Heart left ventricle (tissue), 13 donors: ENCODE measurements at regions not wholly inside any gene's neighbourhood (a gene's known extent, or its start where the extent isn't known, plus 50 kb on each side); places are given as distances from the start of the nearest gene placed in this dataset.

Experiments used
- CTCF ChIP-seq, 12 donors: fragments of 200-600 bp; sonication (generic) in 4 of 12; IDR thresholded peaks; one replicate each; pipeline versions ENCODE4 v1.5.0 to v1.8.0; 2018 to 2022; ENCODE audit warnings: antibody characterized with exemption in 12 of 12, mild to moderate bottlenecking in 5 of 12
- POLR2A ChIP-seq, 2 donors: fragments of 450-650 bp; IDR thresholded peaks; one replicate each; pipeline ENCODE4 v1.6.1; 2017; ENCODE audit warnings: antibody characterized with exemption in 2 of 2, mild to moderate bottlenecking in 2 of 2, moderate library complexity in 2 of 2
- donor health status: ischemic (EF 13 %, LVEDD 7.1; RV severe dilation, severe dysfunction).
- donor health status: DM: no; HTN: yes; CAD: no.
- donor health status: DM: no; HTN: no; CAD: no.
- donor health status: ischemic (EF 25% LVEDD 6.9; RV normal size, moderate dysfunction).
- donor health status: ischemic (EF 25% LVEDD 5.7; RV mildly dilated, moderate dysfunction).
- donor health status: ischemic (EF 35%, LVEDD 5.7; RV mildly dilated, moderate dysfunction).
- donor health status: nonischemic (EF 11% LVEDD 7.7; RV severe dilation, severe dysfunction).
- donor health status: DM: yes; HTN: yes; CAD: no.
- donor health status: PGD.
- donor health status: ischemic (EF 29% LVEDD 5.4; RV normal size, mild dysfunction).
- donor health status: nonischemic (EF 23%, LVEDD 6.1; RV moderate dilation, normal function).

DNA sequence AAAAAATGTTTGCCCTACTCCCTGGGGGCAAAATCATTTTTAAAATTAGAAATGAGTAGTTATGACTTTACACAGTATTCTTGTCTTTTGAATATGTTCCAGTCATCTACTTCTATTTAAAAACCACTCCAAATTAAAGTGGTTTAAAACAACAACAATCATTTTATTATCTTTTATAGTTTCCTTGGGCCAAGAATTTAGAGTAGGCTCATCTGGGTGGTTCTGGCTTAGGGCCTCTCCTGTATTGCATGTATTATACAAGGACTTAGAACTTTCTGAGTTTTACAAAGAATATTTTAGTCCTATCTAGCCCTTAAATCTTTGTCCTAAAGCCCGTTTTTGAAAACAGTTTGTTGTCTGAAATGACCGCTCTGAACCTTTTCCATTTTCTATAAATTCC, 132.5 kb upstream of the INTU start:
- TF ChIP-seq CTCF (IDR thresholded peaks at IDR 0.05) (no peak), POLR2A (IDR thresholded peaks at IDR 0.05) (no peak)
